SK-N-SH treated with all-trans-retinoic acid at 6 μM for 48 hours (cell line): ENCODE measurements at regions not wholly inside any gene's neighbourhood (a gene's known extent, or its start where the extent isn't known, plus 50 kb on each side); places are given as distances from the start of the nearest gene placed in this dataset.

ENCODE experiments used
- BACH2 ChIP-seq: fragments of 250-450 bp; sonication (Bioruptor Pico); IDR thresholded peaks from 2 replicates; pipeline ENCODE4 v1.9.0; 2021; ENCODE audit warnings: mild to moderate bottlenecking, borderline replicate concordance
- CSRNP3 ChIP-seq: fragments of 250-450 bp; sonication (Bioruptor Pico); IDR thresholded peaks from 2 replicates; pipeline ENCODE4 v1.5.1; 2021; ENCODE audit warnings: mild to moderate bottlenecking, moderate library complexity
- PATZ1 ChIP-seq: fragments of 250-450 bp; sonication (Bioruptor Pico); IDR thresholded peaks from 2 replicates; pipeline ENCODE4 v1.8.0; 2020; ENCODE audit warnings: mild to moderate bottlenecking, moderate library complexity, borderline replicate concordance
- POU6F1 ChIP-seq: fragments of 250-450 bp; sonication (Bioruptor Pico); IDR thresholded peaks from 2 replicates; pipeline ENCODE4 v1.8.0; 2021; ENCODE audit warnings: low read depth, mild to moderate bottlenecking, moderate library complexity, borderline replicate concordance
- PPARA ChIP-seq: fragments of 250-450 bp; sonication (Bioruptor Pico); IDR thresholded peaks from 2 replicates; pipeline ENCODE4 v1.5.0; 2020; ENCODE audit warnings: mild to moderate bottlenecking, borderline replicate concordance
- RARB ChIP-seq: fragments of 250-450 bp; sonication (Bioruptor Pico); IDR thresholded peaks from 2 replicates; pipeline ENCODE4 v1.8.0; 2021; ENCODE audit warnings: mild to moderate bottlenecking, moderate library complexity
- TCF4 ChIP-seq: fragments of 250-450 bp; sonication (Bioruptor Pico); IDR thresholded peaks from 2 replicates; pipeline ENCODE4 v1.8.0; 2021; ENCODE audit warnings: mild to moderate bottlenecking, moderate library complexity, borderline replicate concordance
- TOX ChIP-seq: fragments of 250-450 bp; sonication (Bioruptor Pico); IDR thresholded peaks from 2 replicates; pipeline ENCODE4 v1.8.0; 2021; ENCODE audit warnings: mild to moderate bottlenecking, moderate library complexity, borderline replicate concordance
- TSHZ2 ChIP-seq: fragments of 250-450 bp; sonication (Bioruptor Pico); IDR thresholded peaks from 2 replicates; pipeline ENCODE4 v1.5.0; 2020; ENCODE audit warnings: mild to moderate bottlenecking, moderate library complexity
- ZFP3 ChIP-seq: fragments of 250-450 bp; sonication (Bioruptor Pico); IDR thresholded peaks from 2 replicates; pipeline ENCODE4 v1.5.0; 2020; ENCODE audit warnings: mild to moderate bottlenecking, moderate library complexity
- ZFP30 ChIP-seq: fragments of 450-650 bp; formaldehyde crosslinking; IDR thresholded peaks from 2 replicates; pipeline ENCODE4 v1.5.0; 2022; ENCODE audit warnings: mild to moderate bottlenecking, moderate library complexity
- ZNF565 ChIP-seq: fragments of 450-650 bp; formaldehyde crosslinking; conservative IDR thresholded peaks from 2 replicates; pipeline ENCODE4 v1.5.0; 2020; ENCODE audit warnings: low read depth, mild to moderate bottlenecking, moderate library complexity
- ZNF8 ChIP-seq: fragments of 450-650 bp; formaldehyde crosslinking; IDR thresholded peaks from 2 replicates; pipeline ENCODE4 v1.5.0; 2020; ENCODE audit warnings: mild to moderate bottlenecking, moderate library complexity

GRCh38 chr5:111596705-111597104 is 84.4 kb upstream of the STARD4 start:
- TF ChIP-seq ZNF565 (no peak), BACH2 (CRISPR knock-in tag) (no peak), ZNF8 (CRISPR knock-in tag) (no peak), ZFP30 (CRISPR knock-in tag) (no peak), PATZ1 (CRISPR knock-in tag) (no peak), CSRNP3 (CRISPR knock-in tag) (no peak), POU6F1 (CRISPR knock-in tag) (no peak), TOX (no peak), TSHZ2 (CRISPR knock-in tag) (no peak), RARB (CRISPR knock-in tag) (no peak), PPARA (no peak), TCF4 (CRISPR knock-in tag) (no peak), ZFP3 (CRISPR knock-in tag) (no peak)
